Neural progenitor cell (in vitro differentiated cells): ENCODE measurements at regions not wholly inside any gene's neighbourhood (a gene's known extent, or its start where the extent isn't known, plus 50 kb on each side); places are given as distances from the start of the nearest gene placed in this dataset.

Source experiments
- EZH2 ChIP-seq: fragments of 200-600 bp; sonication (generic); IDR thresholded peaks from 2 replicates; pipeline ENCODE4 v1.6.1; 2017; ENCODE audit warnings: antibody characterized with exemption, mild to moderate bottlenecking, moderate library complexity
- EZH2phosphoT487 ChIP-seq: fragments of 200-600 bp; sonication (generic); IDR thresholded peaks from 2 replicates; pipeline ENCODE4 v1.6.1; 2017; ENCODE audit warnings: antibody characterized with exemption
- TF ChIP-seq, protein P1 (sequence below): fragments of 200-600 bp; sonication (generic); IDR thresholded peaks from 2 replicates; pipeline ENCODE4 v1.5.1; 2017; ENCODE audit warnings: antibody characterized with exemption, mild to moderate bottlenecking

DNA sequence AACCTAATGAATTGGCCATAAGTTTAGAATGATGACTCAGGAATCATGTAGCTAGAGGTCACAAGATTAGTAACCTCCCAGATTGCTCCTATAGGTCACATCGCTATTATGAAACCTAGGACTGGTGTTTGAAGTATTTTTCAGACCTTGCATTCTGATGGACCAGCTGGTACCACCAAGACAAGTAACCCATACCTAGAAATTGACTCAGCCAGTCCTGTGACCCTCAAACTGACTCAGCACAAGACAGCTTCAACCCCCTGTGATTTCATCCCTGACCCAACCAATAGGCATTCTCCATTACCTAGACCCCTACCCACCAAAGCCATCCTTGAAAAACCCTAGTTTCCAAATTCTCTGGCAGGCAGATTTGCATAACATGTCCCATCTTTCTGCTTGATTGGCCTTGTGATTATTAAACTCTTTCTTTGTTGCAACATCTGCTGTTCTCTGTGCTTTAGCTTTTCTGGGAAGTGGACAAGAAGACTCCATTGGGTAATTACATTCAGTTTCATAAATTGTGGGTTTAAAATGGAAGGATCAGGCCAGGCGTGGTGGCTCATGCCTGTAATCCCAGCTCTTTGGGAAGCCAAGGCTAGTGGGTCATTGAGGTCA, 254.9 kb downstream of the IRS1 start:
- TF ChIP-seq, protein P1, sequence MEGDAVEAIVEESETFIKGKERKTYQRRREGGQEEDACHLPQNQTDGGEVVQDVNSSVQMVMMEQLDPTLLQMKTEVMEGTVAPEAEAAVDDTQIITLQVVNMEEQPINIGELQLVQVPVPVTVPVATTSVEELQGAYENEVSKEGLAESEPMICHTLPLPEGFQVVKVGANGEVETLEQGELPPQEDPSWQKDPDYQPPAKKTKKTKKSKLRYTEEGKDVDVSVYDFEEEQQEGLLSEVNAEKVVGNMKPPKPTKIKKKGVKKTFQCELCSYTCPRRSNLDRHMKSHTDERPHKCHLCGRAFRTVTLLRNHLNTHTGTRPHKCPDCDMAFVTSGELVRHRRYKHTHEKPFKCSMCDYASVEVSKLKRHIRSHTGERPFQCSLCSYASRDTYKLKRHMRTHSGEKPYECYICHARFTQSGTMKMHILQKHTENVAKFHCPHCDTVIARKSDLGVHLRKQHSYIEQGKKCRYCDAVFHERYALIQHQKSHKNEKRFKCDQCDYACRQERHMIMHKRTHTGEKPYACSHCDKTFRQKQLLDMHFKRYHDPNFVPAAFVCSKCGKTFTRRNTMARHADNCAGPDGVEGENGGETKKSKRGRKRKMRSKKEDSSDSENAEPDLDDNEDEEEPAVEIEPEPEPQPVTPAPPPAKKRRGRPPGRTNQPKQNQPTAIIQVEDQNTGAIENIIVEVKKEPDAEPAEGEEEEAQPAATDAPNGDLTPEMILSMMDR = no peak
- TF ChIP-seq EZH2 (no peak), EZH2phosphoT487 (no peak)
